ENCODE measurements at regions not wholly inside any gene's neighbourhood (a gene's known extent, or its start where the extent isn't known, plus 50 kb on each side); places are given as distances from the start of the nearest gene placed in this dataset.

DNA sequence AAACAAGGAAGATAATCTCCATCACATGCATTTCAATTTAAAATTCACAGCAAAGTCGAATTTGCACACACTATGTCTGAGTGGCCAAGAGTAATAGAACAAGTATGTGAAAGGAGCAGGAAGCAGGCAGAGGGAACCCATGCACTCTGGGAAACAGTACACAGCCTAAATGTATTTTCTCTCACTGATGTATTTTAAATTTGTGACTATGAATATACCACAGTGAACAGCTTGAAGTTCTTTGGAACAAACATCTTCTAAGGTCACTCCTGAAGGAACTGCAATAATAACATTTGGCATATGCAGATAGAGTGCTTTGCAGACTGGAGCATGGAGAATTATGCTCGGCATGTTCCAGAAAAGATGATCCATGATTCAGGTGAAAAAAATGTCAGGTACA is 223.1 kb upstream of the PKN2 start:
- Mint-ChIP-seq H3K27me3 (ENCODE audit: low read depth) (no peaks in the 10 kb centered on the region), H3K4me1 (no peaks in the 10 kb centered on the region), H3K27ac (no peak overlapping the region), H3K9me3 (no peaks in the 10 kb centered on the region), H3K36me3 (ENCODE audit: low read depth) (no peaks in the 10 kb centered on the region), H3K4me3 (peak overlapping the region in 2 of 3 experiments; percentile 43 to 46)
- TF ChIP-seq, protein P1, sequence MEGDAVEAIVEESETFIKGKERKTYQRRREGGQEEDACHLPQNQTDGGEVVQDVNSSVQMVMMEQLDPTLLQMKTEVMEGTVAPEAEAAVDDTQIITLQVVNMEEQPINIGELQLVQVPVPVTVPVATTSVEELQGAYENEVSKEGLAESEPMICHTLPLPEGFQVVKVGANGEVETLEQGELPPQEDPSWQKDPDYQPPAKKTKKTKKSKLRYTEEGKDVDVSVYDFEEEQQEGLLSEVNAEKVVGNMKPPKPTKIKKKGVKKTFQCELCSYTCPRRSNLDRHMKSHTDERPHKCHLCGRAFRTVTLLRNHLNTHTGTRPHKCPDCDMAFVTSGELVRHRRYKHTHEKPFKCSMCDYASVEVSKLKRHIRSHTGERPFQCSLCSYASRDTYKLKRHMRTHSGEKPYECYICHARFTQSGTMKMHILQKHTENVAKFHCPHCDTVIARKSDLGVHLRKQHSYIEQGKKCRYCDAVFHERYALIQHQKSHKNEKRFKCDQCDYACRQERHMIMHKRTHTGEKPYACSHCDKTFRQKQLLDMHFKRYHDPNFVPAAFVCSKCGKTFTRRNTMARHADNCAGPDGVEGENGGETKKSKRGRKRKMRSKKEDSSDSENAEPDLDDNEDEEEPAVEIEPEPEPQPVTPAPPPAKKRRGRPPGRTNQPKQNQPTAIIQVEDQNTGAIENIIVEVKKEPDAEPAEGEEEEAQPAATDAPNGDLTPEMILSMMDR (IDR thresholded peaks at IDR 0.05; ENCODE audit: unreplicated experiment in 3 of 3): no peak

DNA sequence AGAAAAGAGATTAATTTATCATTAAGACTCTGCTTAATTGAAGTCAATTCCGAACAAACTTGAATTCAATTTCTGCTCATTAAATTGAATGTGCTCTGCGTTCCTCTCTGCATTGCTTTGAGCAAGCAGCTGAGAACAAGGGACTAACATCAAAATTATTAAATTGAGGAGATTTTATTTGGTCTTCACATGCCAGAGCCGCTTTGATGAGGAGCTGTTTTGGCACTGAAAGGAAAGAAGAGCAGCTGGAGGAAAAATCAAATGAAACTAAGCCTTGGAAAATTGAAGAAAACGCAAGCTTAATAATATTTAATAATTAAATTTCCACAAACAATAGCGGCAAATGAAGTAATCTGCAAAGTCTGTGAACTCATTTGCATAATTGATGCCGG is 222.0 kb upstream of the PKN2 start:
- no peaks in the 10 kb centered on the region for H3K9me3 Mint-ChIP-seq
- no peaks in the 10 kb centered on the region for H3K4me1 Mint-ChIP-seq
- no peaks in the 10 kb centered on the region for H3K27me3 Mint-ChIP-seq (ENCODE audit: low read depth)
- H3K36me3 Mint-ChIP-seq (ENCODE audit: low read depth): no peaks in the 10 kb centered on the region
- H3K4me3 Mint-ChIP-seq: peak overlapping the region; percentile 73 to 84 (median 82)
- TF ChIP-seq, protein P1 (IDR thresholded peaks at IDR 0.05; ENCODE audit: unreplicated experiment in 3 of 3): no peak
- H3K27ac Mint-ChIP-seq: no peak overlapping the region

DNA sequence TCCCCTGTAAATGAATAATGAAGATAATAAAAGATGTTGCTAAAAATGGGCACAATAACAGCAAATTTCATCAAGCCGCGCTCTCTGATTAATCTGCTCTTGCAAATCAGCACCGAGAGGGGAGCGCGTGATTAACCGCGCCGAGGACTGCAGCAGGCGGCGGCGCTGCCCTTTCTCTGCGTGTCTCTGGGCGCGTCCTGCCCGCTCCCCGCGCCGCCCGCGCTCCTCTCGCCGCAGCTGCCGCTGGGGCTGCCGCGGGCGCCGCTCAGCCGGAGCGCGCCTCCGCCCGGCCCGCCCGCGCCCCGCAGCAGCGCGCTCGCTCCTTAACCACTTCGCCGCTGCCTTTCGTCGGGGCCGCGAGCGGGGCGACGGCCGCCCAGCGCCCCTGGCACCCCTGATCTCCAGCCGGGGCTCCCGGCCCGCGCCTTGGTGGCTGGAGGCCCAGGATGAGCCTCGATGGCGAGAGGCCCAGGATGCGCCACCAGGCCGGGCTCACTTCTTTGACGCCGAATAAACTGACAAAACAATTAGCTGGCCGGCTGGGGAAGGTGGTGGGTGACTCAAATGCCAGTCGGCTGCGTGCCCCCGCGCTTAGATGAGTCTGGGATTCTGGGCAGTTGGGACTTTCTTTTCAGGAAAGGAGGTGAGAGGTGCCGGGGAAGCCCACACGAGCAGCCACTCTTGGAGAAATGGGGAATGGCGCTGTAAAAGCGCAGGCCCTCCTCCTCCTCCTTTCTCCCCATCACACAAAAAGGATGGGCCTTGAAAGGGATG is 221.4 kb upstream of the PKN2 start:
- Mint-ChIP-seq H3K9me3 (no peaks in the 10 kb centered on the region), H3K36me3 (ENCODE audit: low read depth) (no peaks in the 10 kb centered on the region), H3K4me1 (no peaks in the 10 kb centered on the region), H3K4me3 (peak overlapping the region; percentile 80 to 87 (median 87)), H3K27me3 (ENCODE audit: low read depth) (no peaks in the 10 kb centered on the region), H3K27ac (peak overlapping the region; percentile 64 to 91 (median 85))
- TF ChIP-seq, protein P1 (IDR thresholded peaks at IDR 0.05; ENCODE audit: unreplicated experiment in 3 of 3): no peak

DNA sequence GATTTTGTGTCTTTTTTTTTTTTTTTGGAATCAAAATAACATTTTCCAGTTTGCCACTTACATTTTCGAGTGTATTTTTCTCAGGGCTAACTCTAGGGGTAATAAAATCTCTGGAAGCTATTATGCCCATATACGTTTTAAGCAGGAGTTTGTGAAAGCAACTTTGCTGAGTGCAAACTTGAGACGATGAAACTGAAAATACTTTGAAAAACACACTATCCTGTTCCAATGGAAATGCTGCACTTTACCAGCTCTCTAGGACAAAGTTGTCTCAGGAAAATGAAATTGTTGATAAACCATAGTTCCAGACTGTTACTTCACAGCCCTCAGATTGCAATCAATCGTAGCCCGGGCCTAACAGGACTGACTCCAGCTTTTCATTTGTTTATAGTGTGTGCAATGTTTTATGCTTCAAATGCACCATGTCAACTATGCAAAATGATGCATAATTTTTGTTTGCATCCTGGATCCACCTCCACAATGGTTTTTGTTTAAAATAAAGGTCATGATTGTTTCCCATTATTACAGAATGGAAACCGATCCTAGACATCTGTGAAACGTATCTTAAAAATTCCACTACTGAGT is 220.6 kb upstream of the PKN2 start:
- Mint-ChIP-seq H3K4me1 (no peaks in the 10 kb centered on the region), H3K36me3 (ENCODE audit: low read depth) (no peaks in the 10 kb centered on the region), H3K4me3 (peak overlapping the region; percentile 31 to 87 (median 87)), H3K9me3 (no peaks in the 10 kb centered on the region), H3K27me3 (ENCODE audit: low read depth) (no peaks in the 10 kb centered on the region), H3K27ac (peak overlapping the region in 2 of 3 experiments; percentile 85 to 91)
- TF ChIP-seq, protein P1 (IDR thresholded peaks at IDR 0.05; ENCODE audit: unreplicated experiment in 3 of 3): no peak

DNA sequence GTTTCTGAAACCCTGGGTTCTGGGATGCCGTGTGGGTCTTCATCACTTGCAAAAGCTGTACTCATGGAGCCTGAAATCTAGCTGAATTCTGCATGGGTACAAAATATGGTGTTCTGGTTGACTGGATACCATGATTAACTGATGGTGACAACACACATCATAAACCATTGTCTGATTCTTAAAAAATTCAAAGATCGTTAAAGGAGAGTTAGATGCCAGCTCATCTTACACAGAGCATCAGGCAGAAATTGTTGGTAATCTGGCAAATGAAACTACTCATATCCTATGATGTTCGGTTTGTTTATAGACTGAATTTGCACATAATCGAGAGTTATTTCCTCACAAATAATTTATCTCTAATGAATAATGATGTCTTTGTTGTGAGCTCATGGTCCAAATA is 218.1 kb upstream of the PKN2 start:
- Mint-ChIP-seq H3K36me3 (ENCODE audit: low read depth) (no peaks in the 10 kb centered on the region), H3K27ac (no peak overlapping the region), H3K9me3 (no peaks in the 10 kb centered on the region), H3K4me3 (no peak overlapping the region), H3K27me3 (ENCODE audit: low read depth) (no peaks in the 10 kb centered on the region), H3K4me1 (no peaks in the 10 kb centered on the region)
- TF ChIP-seq, protein P1 (IDR thresholded peaks at IDR 0.05; ENCODE audit: unreplicated experiment in 3 of 3): no peak

Data from nephron (organoid).